Liver (tissue), 3 donors: ENCODE measurements at regions not wholly inside any gene's neighbourhood (a gene's known extent, or its start where the extent isn't known, plus 50 kb on each side); places are given as distances from the start of the nearest gene placed in this dataset.

Experiments used
- ATF3 ChIP-seq: IDR thresholded peaks from 2 replicates; pipeline ENCODE4 v1.6.1; 2016; ENCODE audit warnings: antibody characterized with exemption
- CTCF ChIP-seq: fragments of 150-350 bp; IDR thresholded peaks from 2 replicates; pipeline ENCODE4 v1.5.1; 2017; ENCODE audit warnings: improper control_type of control experiment, low read depth, low read length; ENCODE audit not compliant: missing input control
- YY1 ChIP-seq: IDR thresholded peaks from 2 replicates; pipeline ENCODE4 v1.6.1; 2016; ENCODE audit warnings: antibody characterized with exemption, mild to moderate bottlenecking
- donor health status: healthy.
- donor health status: healthy.

GRCh38 chr5:103393101-103393754, 134.7 kb downstream of the MACIR start:
- TF ChIP-seq ATF3 (no peak), CTCF (no peak), YY1 (no peak)
